RWPE2 (cell line): ENCODE measurements at regions not wholly inside any gene's neighbourhood (a gene's known extent, or its start where the extent isn't known, plus 50 kb on each side); places are given as distances from the start of the nearest gene placed in this dataset.
"Not testable (repeated sequence)": the region's sequence is repeated elsewhere in the genome, so short reads cannot be mapped to it uniquely, and the experiment has no call there.

Source experiments
- ATAC-seq: fragments of 200-7000 bp; cut with Tn5 transposase; 3 replicates; pipeline ENCODE4 v1.9.1; 2021; ENCODE audit warnings: low read depth
- DNase-seq: peaks from one replicate; pipeline ENCODE4 v3.0.0-alpha.2; 2020; ENCODE audit warnings: low spot score
- H3K27ac ChIP-seq: fragments of 450-650 bp; 2 replicates; pipeline ENCODE4 v1.5.1; 2017; ENCODE audit warnings: mild to moderate bottlenecking; ENCODE audit not compliant: poor library complexity, severe bottlenecking
- H3K27me3 ChIP-seq: fragments of 250-450 bp; sonication (Bioruptor Pico); 2 replicates; pipeline ENCODE4 v1.5.1; 2021; ENCODE audit warnings: mild to moderate bottlenecking, moderate library complexity; ENCODE audit not compliant: insufficient read depth, poor library complexity, severe bottlenecking
- H3K36me3 ChIP-seq: fragments of 250-450 bp; sonication (Bioruptor Pico); 2 replicates; pipeline ENCODE4 v1.5.1; 2020; ENCODE audit warnings: low read depth, mild to moderate bottlenecking, moderate library complexity
- H3K4me1 ChIP-seq: fragments of 250-450 bp; sonication (Bioruptor Pico); 2 replicates; pipeline ENCODE4 v1.5.1; 2021; ENCODE audit warnings: mild to moderate bottlenecking, moderate library complexity; ENCODE audit not compliant: insufficient read depth, poor library complexity, severe bottlenecking
- H3K4me3 ChIP-seq: fragments of 250-450 bp; sonication (Bioruptor Pico); 2 replicates; pipeline ENCODE4 v1.5.1; 2021; ENCODE audit warnings: mild to moderate bottlenecking, moderate library complexity; ENCODE audit not compliant: severe bottlenecking
- H3K9me3 ChIP-seq: fragments of 250-450 bp; sonication (Bioruptor Pico); 2 replicates; pipeline ENCODE4 v1.5.1; 2021; ENCODE audit warnings: mild to moderate bottlenecking, moderate library complexity; ENCODE audit not compliant: severe bottlenecking
- TF ChIP-seq, protein P1 (sequence below): fragments of 450-650 bp; IDR thresholded peaks from one replicate; pipeline ENCODE4 v1.5.1; 2017; ENCODE audit warnings: mild to moderate bottlenecking, moderate library complexity; ENCODE audit not compliant: poor library complexity, severe bottlenecking

DNA sequence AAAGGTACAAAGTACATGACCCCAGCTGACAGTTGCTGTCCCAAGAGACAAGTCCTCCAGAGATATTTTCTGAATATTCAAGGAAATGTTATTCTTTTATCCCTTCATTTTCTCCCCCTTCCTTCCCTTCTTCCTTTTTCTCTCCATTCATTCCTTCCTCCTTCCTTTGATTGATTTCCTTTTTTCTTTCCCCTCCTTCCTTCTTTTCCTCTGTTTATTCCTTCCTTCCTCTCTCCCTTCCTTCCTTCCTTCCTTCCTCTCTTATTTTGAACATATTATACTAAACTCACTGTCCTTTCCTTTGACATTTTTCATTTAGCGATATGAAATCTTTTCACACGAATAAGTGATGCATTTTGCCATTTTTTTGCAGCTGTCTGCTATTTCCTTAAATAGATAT is 73.2 kb upstream of the HDDC2 start:
- no peak overlapping the region for H3K4me3 ChIP-seq
- TF ChIP-seq, protein P1, sequence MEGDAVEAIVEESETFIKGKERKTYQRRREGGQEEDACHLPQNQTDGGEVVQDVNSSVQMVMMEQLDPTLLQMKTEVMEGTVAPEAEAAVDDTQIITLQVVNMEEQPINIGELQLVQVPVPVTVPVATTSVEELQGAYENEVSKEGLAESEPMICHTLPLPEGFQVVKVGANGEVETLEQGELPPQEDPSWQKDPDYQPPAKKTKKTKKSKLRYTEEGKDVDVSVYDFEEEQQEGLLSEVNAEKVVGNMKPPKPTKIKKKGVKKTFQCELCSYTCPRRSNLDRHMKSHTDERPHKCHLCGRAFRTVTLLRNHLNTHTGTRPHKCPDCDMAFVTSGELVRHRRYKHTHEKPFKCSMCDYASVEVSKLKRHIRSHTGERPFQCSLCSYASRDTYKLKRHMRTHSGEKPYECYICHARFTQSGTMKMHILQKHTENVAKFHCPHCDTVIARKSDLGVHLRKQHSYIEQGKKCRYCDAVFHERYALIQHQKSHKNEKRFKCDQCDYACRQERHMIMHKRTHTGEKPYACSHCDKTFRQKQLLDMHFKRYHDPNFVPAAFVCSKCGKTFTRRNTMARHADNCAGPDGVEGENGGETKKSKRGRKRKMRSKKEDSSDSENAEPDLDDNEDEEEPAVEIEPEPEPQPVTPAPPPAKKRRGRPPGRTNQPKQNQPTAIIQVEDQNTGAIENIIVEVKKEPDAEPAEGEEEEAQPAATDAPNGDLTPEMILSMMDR = no peak

DNA sequence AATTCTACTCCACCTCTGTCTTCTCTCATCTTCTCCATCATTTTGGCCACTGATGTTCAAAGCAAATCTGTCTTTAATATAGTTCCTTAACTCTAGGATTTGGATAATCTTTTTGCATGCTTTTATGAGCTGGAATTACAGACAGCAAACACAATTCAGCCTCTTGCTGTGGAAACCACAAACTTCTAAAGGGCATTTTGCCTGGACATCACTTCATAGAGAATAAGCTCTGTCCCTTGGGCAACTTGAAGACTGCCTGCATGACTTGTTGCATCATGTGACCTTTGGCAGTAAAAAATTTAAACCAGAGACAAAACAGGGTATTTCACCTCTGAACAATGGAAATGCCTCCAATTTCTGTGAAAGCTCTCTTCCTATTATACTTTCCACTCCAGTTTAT is 74.1 kb upstream of the HDDC2 start:
- TF ChIP-seq, protein P1 = no peak
- Histone ChIP-seq H3K4me1 (no peaks in the 10 kb centered on the region), H3K36me3 (no peaks in the 10 kb centered on the region), H3K27me3 (peaks cover 32% of the 10 kb centered on the region), H3K9me3 (no peaks in the 10 kb centered on the region), H3K4me3 (no peak overlapping the region), H3K27ac (no peak overlapping the region)
- DNase-seq (no peak), ATAC-seq (no peak)

More for the DNA sequence above, 73.2 kb upstream of the HDDC2 start:
- ATAC-seq (no peak), DNase-seq (no peak)
- Histone ChIP-seq H3K27me3 (peaks cover 32% of the 10 kb centered on the region), H3K4me1 (no peaks in the 10 kb centered on the region), H3K9me3 (no peaks in the 10 kb centered on the region), H3K27ac (no peak overlapping the region), H3K36me3 (no peaks in the 10 kb centered on the region)

DNA sequence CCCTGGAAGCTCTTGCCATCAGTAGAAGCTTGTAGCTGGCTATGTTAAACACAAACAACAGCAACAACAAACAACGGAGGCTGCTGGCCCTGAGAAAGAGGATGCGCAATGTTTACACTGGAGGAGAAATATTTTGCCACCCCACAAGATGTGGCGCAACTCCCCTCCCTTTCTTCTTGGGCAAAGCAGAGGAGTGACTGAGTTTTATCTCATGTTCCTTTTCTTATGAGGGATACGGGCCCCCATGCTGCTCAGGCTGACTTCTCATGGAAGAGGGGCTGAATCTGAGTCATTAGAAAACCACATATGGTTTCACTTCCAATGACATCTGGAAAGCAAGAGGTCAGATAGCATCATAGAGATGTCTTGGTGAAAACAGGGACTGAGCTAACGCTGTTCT is 75.9 kb upstream of the HDDC2 start:
- Histone ChIP-seq H3K4me3 (no peak overlapping the region), H3K9me3 (no peaks in the 10 kb centered on the region), H3K27ac (no peak overlapping the region), H3K4me1 (no peaks in the 10 kb centered on the region), H3K27me3 (peaks cover 32% of the 10 kb centered on the region), H3K36me3 (no peaks in the 10 kb centered on the region)
- TF ChIP-seq, protein P1 = no peak
- DNase-seq (no peak), ATAC-seq (no peak)

DNA sequence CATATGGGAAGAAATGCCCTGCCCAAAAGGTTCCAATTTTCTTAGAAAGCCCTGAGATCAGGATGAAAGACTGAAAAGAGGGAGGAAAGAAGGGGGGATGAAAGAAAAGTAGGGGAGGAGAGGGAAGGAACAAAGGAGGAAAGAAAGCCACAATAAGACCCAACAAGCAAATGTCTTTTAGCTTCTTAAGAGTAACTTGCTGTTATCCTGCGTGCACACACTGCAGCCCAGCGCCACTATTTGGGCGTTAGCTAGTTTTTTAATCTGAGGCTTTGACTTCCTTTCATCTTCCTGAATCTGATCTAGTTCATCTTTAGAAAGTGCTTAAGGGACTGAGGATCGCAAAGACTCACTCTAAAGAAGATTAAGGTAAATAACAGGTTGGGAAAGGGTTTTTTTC is 77.4 kb upstream of the HDDC2 start:
- ATAC-seq = no peak
- Histone ChIP-seq H3K9me3 (no peaks in the 10 kb centered on the region), H3K4me3 (no peak overlapping the region), H3K4me1 (no peaks in the 10 kb centered on the region), H3K27me3 (peaks cover 20% of the 10 kb centered on the region), H3K27ac (no peak overlapping the region), H3K36me3 (no peaks in the 10 kb centered on the region)
- TF ChIP-seq, protein P1 = no peak
- DNase-seq = no peak

DNA sequence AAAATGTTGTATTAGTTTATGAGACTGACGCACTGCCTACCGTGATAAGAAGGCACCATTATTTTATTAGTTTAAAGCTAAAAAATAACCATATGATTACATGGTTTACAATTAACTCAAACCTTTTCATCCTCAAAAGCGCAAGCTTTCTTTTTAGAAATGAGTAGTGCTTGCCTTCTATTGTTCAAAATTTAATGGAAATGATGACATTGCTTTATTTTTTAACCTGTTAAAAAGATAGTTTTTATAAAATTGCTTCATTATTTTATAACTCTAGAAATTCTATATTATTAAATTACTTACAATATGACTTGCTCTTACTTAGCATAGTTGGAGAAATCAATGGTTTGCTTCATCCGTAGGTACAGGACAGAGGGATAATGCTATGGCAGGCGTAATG is 78.7 kb upstream of the HDDC2 start:
- no peak for DNase-seq
- H3K36me3 ChIP-seq = no peaks in the 10 kb centered on the region
- ATAC-seq = no peak
- H3K9me3 ChIP-seq = no peaks in the 10 kb centered on the region
- TF ChIP-seq, protein P1 = no peak
- H3K4me3 ChIP-seq = no peak overlapping the region
- H3K27ac ChIP-seq = no peak overlapping the region
- peaks cover 28% of the 10 kb centered on the region for H3K27me3 ChIP-seq
- no peaks in the 10 kb centered on the region for H3K4me1 ChIP-seq

DNA sequence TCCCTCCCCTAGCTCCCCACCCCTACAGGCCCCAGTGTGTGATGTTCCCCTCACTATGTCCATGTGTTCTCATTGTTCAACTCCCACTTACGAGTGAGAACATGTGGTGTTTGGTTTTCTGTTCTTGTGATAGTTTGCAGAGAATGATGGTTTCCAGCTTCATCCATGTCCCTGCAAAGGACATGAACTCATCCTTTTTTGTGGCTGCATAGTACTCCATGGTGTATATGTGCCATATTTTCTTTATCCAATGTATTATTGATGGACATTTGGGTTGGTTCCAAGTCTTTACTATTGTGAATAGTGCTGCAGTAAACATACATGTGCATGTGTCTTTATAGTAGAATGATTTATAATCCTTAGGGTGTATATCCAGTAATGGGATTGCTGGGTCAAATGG is 84.6 kb upstream of the HDDC2 start:
- not testable (repeated sequence) for H3K9me3 ChIP-seq, H3K36me3 ChIP-seq, H3K4me3 ChIP-seq, DNase-seq, ATAC-seq, H3K4me1 ChIP-seq, H3K27ac ChIP-seq
- H3K27me3 ChIP-seq = peaks cover 10% of the 10 kb centered on the region
